Adrenal gland (tissue), 9 donors: ENCODE measurements at regions not wholly inside any gene's neighbourhood (a gene's known extent, or its start where the extent isn't known, plus 50 kb on each side); places are given as distances from the start of the nearest gene placed in this dataset.

ENCODE experiments used
- DNase-seq, 7 donors: peaks; one replicate each; pipeline ENCODE4 v3.0.0-alpha.2; 2019 to 2020
- H3K27ac ChIP-seq, 5 donors: fragments of 200-600 bp; sonication (generic) in 4 of 5; 1 replicate in 3 of 5; 2 replicates in 2 of 5; pipeline versions ENCODE4 v1.5.1 to v1.8.0; 2016 to 2020; ENCODE audit warnings: mild to moderate bottlenecking in 1 of 5
- H3K27me3 ChIP-seq: fragments of 200-600 bp; 2 replicates; pipeline ENCODE4 v1.8.0; 2021
- H3K36me3 ChIP-seq, 2 donors: fragments of 200-600 bp; replicated peaks in 1 of 2; 1 replicate in 1 of 2; 2 replicates in 1 of 2; pipeline versions ENCODE4 v1.5.1 to v1.8.0; 2018 to 2022
- H3K4me1 ChIP-seq, 2 donors: fragments of 200-600 bp; replicated peaks in 1 of 2; 1 replicate in 1 of 2; 2 replicates in 1 of 2; pipeline versions ENCODE4 v1.5.1 to v1.8.0; 2018 to 2021
- H3K4me3 ChIP-seq, 4 donors: fragments of 200-600 bp; sonication (generic) in 3 of 4; one replicate each; pipeline ENCODE4 v1.5.1; 2016 to 2018
- H3K9me3 ChIP-seq, 3 donors: fragments of 200-600 bp; sonication (generic) in 1 of 3; replicated peaks in 1 of 3; 1 replicate in 2 of 3; 2 replicates in 1 of 3; pipeline versions ENCODE4 v1.5.1 to v1.8.0; 2016 to 2021
- POLR2A ChIP-seq, 2 donors: fragments of 450-650 bp; IDR thresholded peaks; one replicate each; pipeline ENCODE4 v1.6.1; 2017; ENCODE audit warnings: antibody characterized with exemption in 2 of 2, mild to moderate bottlenecking in 2 of 2, moderate library complexity in 1 of 2
- WGBS, 4 donors: extraction: QIAGEN DNeasy Blood & Tissue Kit in 2 of 4; methylation state at CpG; one replicate each; pipeline versions ENCODE4 v1.1.5 to v1.1.7; 2013 to 2017; 5-methylcytosine and 5-hydroxymethylcytosine counted together
- intact Hi-C, 2 donors: fragments of 100-400 bp; cut with DNase I; formaldehyde crosslinking; loops; one replicate each; pipeline versions ENCODE4 v1.14.1 to v1.15.0; 2022 to 2023
- TF ChIP-seq, protein P1 (sequence below), 6 experiments: fragments of 450-650 bp in 4 of 6; fragments of 200-600 bp in 2 of 6; sonication (generic) in 1 of 6; IDR thresholded peaks; 1 replicate in 5 of 6; 2 replicates in 1 of 6; pipeline versions ENCODE4 v1.5.1 to v1.8.0; 2016 to 2021; ENCODE audit warnings: antibody characterized with exemption in 6 of 6, mild to moderate bottlenecking in 2 of 6, moderate library complexity in 1 of 6
- donor health status: healthy with polysubstance abuse.
- donor health status: Bipolar disorder and iron deficiency.
- donor health status: DM: yes; HTN: yes; CAD: no.
- donor health status: DM: no; HTN: no; CAD: no.
- donor health status: DM: no; HTN: no; CAD: no.

DNA sequence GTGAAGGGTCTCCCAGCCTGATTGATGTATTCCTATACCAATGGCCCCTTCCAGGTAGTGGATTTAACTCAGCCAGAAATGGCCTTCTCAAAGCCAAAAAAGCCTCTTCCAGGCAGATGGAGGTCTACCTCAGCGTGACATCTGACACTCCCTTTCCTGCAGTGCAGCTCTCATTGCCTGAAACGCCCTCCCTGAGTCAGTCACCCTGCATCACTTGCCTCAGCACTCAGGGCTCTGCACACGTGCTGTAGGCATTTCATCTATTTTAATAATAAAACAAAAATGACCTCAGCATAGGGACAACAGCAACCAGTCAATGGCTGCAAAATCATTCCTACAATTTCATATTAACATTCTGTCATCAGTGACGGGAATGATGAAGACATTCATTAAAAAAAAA lies 64.4 kb upstream of the GJA5 start:
- intact Hi-C loops: no loop called here

DNA sequence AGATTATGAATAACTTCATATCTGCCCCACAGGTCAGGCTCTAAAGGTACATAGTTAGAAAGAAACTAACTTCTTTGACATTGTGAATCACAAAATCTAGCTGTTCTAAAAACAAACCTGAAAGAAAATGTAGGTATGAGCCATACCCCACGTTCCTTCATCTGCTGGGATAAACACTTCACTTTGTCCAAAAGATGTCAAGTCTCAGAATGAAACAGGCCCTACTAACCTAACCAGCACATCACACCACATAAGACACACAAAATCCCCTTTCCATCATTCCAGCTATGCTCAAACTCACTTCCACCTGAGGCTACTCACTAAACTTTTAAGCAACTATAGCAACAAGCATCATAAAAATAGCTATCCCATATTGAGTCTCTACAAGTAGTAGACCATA lies 65.2 kb upstream of the GJA5 start:
- no peaks in the 10 kb centered on the region for H3K27me3 ChIP-seq
- TF ChIP-seq, protein P1, sequence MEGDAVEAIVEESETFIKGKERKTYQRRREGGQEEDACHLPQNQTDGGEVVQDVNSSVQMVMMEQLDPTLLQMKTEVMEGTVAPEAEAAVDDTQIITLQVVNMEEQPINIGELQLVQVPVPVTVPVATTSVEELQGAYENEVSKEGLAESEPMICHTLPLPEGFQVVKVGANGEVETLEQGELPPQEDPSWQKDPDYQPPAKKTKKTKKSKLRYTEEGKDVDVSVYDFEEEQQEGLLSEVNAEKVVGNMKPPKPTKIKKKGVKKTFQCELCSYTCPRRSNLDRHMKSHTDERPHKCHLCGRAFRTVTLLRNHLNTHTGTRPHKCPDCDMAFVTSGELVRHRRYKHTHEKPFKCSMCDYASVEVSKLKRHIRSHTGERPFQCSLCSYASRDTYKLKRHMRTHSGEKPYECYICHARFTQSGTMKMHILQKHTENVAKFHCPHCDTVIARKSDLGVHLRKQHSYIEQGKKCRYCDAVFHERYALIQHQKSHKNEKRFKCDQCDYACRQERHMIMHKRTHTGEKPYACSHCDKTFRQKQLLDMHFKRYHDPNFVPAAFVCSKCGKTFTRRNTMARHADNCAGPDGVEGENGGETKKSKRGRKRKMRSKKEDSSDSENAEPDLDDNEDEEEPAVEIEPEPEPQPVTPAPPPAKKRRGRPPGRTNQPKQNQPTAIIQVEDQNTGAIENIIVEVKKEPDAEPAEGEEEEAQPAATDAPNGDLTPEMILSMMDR (IDR thresholded peaks at IDR 0.05): no peak
- TF ChIP-seq POLR2A (IDR thresholded peaks at IDR 0.05): no peak
- no peaks in the 10 kb centered on the region for H3K9me3 ChIP-seq
- H3K4me1 ChIP-seq: no peaks in the 10 kb centered on the region
- DNase-seq: no peak
- H3K36me3 ChIP-seq: no peaks in the 10 kb centered on the region
- no peak overlapping the region for H3K4me3 ChIP-seq
- intact Hi-C loops: no loop called here
- 70 to 81% (median 77%) methylated on average over 1 of the region's 1 CpG for WGBS, 4 donors
- no peak overlapping the region for H3K27ac ChIP-seq

More for the DNA sequence above, 64.4 kb upstream of the GJA5 start:
- no peak overlapping the region for H3K4me3 ChIP-seq
- no peak overlapping the region for H3K27ac ChIP-seq
- TF ChIP-seq, protein P1 (IDR thresholded peaks at IDR 0.05): no peak
- no peak for TF ChIP-seq POLR2A (IDR thresholded peaks at IDR 0.05)
- no peaks in the 10 kb centered on the region for H3K4me1 ChIP-seq
- no peaks in the 10 kb centered on the region for H3K27me3 ChIP-seq
- no peak for DNase-seq
- 79 to 97% (median 86%) methylated on average over 4 of the region's 4 CpGs for WGBS, 4 donors
- H3K9me3 ChIP-seq: no peaks in the 10 kb centered on the region
- no peaks in the 10 kb centered on the region for H3K36me3 ChIP-seq

DNA sequence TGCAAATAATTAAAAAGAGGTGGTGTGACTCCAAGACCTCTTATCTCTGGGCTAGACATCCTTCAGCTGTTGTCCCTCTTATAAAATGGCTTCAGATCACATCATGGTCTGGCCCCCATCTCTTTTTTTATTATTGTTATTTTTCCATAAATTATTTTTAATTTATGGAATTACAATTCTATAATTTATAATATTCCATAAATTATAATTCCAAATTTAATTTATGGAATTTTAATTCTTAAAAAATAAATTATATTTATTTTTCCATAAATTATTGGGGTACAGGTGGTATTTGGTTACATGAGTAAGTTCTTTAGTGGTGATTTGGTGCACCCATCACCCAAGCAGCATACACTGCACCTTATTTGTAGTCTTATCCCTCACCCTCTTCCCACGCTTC lies 65.9 kb upstream of the GJA5 start:
- Histone ChIP-seq H3K27me3 (no peaks in the 10 kb centered on the region), H3K4me1 (no peaks in the 10 kb centered on the region), H3K9me3 (no peaks in the 10 kb centered on the region), H3K36me3 (no peaks in the 10 kb centered on the region), H3K27ac (no peak overlapping the region), H3K4me3 (no peak overlapping the region)
- DNase-seq: no peak
- 88 to 100% (median 97%) methylated on average over 1 of the region's 1 CpG for WGBS, 4 donors
- no peak for TF ChIP-seq POLR2A (IDR thresholded peaks at IDR 0.05)
- TF ChIP-seq, protein P1 (IDR thresholded peaks at IDR 0.05): no peak
- intact Hi-C loops: no loop called here

DNA sequence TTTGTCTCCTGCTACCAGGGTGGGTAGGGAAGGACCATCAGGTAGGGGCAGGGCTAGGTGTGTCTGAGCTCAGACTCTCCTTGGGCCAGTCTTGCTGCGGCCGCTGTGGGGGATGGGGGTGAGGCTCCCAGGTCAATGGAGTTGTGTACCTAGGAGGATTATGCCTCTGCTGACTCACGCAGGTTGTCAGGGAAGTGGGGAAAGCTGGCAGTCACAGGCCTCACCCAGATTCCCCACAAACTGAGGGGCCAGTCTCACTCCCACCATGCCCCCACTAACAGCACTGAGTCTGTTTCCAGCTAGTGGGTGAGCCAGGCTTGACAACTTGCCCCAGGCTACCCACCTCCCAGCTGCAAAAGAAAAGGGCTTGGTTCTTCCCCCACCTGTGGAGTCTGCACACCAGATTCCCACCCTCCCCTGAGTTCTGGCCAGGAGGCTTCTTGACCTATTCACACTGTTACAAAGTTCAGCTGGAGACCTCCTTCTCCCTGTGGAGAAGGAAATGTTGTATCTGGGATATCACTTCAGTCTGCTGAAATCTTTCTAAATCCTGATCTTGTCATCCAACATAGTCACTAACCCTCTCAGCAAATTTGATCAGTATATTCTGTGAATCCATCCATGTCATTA lies 69.2 kb upstream of the GJA8 start:
- Histone ChIP-seq H3K36me3 (no peaks in the 10 kb centered on the region), H3K4me3 (no peak overlapping the region), H3K27me3 (peaks cover 4% of the 10 kb centered on the region), H3K27ac (no peak overlapping the region), H3K9me3 (no peaks in the 10 kb centered on the region), H3K4me1 (no peaks in the 10 kb centered on the region)
- DNase-seq: no peak
- intact Hi-C loops: no loop called here
- 83 to 89% (median 86%) methylated on average over 3 of the region's 3 CpGs for WGBS, 4 donors
- TF ChIP-seq, protein P1 (IDR thresholded peaks at IDR 0.05): no peak
- TF ChIP-seq POLR2A (IDR thresholded peaks at IDR 0.05): no peak
